C4-2B (cell line): ENCODE measurements at regions not wholly inside any gene's neighbourhood (a gene's known extent, or its start where the extent isn't known, plus 50 kb on each side); places are given as distances from the start of the nearest gene placed in this dataset.

Experiments used
- ZFX ChIP-seq: fragments of 450-650 bp; IDR thresholded peaks from 2 replicates; pipeline ENCODE4 v1.6.1; 2017
- TF ChIP-seq, protein P1 (sequence below): fragments of 450-650 bp; conservative IDR thresholded peaks from 2 replicates; pipeline ENCODE4 v1.5.1; 2017; ENCODE audit warnings: mild to moderate bottlenecking

DNA sequence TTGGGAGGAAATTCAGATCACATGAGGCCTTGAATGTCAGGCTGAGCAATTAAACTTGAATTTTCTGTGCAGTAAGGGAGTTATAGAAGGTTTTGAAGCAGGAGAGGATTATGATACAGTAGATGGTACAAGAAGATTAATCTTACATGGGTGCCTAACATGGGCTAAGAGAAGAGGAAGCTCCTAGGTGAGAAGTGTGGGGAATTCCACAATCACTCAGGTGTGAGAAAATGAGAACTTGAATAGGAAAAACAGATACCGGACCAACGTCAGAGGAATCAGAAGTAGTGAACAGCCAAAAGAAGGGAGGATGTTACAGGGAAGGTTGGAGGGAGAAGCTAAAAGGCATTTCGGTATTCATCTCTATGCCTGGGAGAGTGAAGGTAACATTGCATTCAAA is 250.7 kb upstream of the SLC35B3 start:
- TF ChIP-seq, protein P1, sequence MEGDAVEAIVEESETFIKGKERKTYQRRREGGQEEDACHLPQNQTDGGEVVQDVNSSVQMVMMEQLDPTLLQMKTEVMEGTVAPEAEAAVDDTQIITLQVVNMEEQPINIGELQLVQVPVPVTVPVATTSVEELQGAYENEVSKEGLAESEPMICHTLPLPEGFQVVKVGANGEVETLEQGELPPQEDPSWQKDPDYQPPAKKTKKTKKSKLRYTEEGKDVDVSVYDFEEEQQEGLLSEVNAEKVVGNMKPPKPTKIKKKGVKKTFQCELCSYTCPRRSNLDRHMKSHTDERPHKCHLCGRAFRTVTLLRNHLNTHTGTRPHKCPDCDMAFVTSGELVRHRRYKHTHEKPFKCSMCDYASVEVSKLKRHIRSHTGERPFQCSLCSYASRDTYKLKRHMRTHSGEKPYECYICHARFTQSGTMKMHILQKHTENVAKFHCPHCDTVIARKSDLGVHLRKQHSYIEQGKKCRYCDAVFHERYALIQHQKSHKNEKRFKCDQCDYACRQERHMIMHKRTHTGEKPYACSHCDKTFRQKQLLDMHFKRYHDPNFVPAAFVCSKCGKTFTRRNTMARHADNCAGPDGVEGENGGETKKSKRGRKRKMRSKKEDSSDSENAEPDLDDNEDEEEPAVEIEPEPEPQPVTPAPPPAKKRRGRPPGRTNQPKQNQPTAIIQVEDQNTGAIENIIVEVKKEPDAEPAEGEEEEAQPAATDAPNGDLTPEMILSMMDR: no peak
- no peak for TF ChIP-seq ZFX
